ENCODE measurements at regions not wholly inside any gene's neighbourhood (a gene's known extent, or its start where the extent isn't known, plus 50 kb on each side); places are given as distances from the start of the nearest gene placed in this dataset.

DNA sequence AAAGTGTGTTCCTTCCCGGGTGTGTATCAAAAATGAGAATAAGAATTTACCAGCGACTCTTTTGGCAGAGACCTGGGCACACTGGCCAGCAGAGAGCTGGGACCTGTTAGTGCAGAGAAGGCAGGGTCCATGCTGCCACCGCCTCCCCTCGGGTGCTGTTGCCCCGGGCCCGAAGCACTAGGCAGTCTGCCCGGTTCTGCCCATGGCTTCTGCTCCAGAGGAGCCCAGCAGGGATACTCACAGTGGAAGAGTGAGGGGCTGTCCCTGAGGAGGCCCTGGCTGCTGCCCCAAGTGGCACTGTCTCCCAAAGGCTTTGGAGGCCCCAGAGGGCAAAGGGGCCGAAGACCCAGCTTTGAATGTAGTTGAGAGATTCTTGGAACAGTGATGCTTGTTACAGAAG is 80.5 kb downstream of the MIS18A start:
- in situ Hi-C loops (cut with HindIII; ENCODE audit: low pct_unique_long_range_greater_than_20kb, low sequenced_read_pairs) (no loop called here), intact Hi-C loops (cut with micrococcal nuclease; ENCODE audit: unreplicated experiment) (no loop called here)
- Histone ChIP-seq H3K4me1 (ENCODE audit: control insufficient read depth, insufficient read depth, low read length) (no peaks in the 10 kb centered on the region), H3K9me3 (ENCODE audit: control insufficient read depth, insufficient read depth, low read depth, low read length) (no peaks in the 10 kb centered on the region), H3K27me3 (ENCODE audit: control insufficient read depth, insufficient read depth, low read length) (no peaks in the 10 kb centered on the region), H3K4me3 (ENCODE audit: low read depth in 2 of 2, low read length in 2 of 2) (no peak overlapping the region), H3K36me3 (ENCODE audit: control insufficient read depth, insufficient read depth, low read length) (no peaks in the 10 kb centered on the region), H3K27ac (ENCODE audit: low read length) (no peak overlapping the region)
- no peak for ATAC-seq
- no peak for DNase-seq (ENCODE audit: low read depth, low spot score)
- no TSS peak for BruUV-seq (replicated peaks)
- TF ChIP-seq TCF7L2 (IDR thresholded peaks at IDR 0.05; ENCODE audit: low read depth, low read length) (no peak), POLR2AphosphoS5 (IDR thresholded peaks at IDR 0.05; ENCODE audit: low read depth, low read length) (no peak), SIN3A (IDR thresholded peaks at IDR 0.05; ENCODE audit: borderline replicate concordance, insufficient read depth, low read depth, low read length) (no peak)
- TF ChIP-seq, protein P1, sequence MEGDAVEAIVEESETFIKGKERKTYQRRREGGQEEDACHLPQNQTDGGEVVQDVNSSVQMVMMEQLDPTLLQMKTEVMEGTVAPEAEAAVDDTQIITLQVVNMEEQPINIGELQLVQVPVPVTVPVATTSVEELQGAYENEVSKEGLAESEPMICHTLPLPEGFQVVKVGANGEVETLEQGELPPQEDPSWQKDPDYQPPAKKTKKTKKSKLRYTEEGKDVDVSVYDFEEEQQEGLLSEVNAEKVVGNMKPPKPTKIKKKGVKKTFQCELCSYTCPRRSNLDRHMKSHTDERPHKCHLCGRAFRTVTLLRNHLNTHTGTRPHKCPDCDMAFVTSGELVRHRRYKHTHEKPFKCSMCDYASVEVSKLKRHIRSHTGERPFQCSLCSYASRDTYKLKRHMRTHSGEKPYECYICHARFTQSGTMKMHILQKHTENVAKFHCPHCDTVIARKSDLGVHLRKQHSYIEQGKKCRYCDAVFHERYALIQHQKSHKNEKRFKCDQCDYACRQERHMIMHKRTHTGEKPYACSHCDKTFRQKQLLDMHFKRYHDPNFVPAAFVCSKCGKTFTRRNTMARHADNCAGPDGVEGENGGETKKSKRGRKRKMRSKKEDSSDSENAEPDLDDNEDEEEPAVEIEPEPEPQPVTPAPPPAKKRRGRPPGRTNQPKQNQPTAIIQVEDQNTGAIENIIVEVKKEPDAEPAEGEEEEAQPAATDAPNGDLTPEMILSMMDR (IDR thresholded peaks at IDR 0.05) = no peak
- TF ChIP-seq, protein P2, sequence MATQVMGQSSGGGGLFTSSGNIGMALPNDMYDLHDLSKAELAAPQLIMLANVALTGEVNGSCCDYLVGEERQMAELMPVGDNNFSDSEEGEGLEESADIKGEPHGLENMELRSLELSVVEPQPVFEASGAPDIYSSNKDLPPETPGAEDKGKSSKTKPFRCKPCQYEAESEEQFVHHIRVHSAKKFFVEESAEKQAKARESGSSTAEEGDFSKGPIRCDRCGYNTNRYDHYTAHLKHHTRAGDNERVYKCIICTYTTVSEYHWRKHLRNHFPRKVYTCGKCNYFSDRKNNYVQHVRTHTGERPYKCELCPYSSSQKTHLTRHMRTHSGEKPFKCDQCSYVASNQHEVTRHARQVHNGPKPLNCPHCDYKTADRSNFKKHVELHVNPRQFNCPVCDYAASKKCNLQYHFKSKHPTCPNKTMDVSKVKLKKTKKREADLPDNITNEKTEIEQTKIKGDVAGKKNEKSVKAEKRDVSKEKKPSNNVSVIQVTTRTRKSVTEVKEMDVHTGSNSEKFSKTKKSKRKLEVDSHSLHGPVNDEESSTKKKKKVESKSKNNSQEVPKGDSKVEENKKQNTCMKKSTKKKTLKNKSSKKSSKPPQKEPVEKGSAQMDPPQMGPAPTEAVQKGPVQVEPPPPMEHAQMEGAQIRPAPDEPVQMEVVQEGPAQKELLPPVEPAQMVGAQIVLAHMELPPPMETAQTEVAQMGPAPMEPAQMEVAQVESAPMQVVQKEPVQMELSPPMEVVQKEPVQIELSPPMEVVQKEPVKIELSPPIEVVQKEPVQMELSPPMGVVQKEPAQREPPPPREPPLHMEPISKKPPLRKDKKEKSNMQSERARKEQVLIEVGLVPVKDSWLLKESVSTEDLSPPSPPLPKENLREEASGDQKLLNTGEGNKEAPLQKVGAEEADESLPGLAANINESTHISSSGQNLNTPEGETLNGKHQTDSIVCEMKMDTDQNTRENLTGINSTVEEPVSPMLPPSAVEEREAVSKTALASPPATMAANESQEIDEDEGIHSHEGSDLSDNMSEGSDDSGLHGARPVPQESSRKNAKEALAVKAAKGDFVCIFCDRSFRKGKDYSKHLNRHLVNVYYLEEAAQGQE (IDR thresholded peaks at IDR 0.05; ENCODE audit: insufficient read depth in 1 of 2, low read depth in 2 of 2, low read length in 1 of 2) = no peak
- ChIA-PET POLR2A (no interaction called here), CTCF (no interaction called here)

DNA sequence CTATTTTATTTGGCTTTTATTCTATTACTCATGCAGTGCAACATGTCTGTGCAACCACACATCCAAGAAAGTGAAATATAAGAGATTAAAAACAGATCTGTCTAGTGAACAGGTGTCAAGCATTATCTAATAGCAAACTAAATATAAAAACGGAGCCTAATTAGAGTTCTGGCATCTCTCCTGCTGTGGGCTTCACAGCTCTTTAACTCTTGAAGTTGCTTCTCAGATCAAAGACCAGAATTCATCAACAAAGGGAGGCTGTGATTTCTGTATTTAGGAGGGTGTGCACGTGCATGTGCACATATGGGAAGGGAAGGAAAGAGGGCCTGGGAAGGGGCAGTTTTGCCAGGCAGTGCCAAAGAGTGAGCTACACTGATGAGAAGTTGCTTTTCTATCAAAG is 81.0 kb downstream of the MIS18A start:
- CTCF ChIA-PET = no interaction called here
- H3K36me3 ChIP-seq (ENCODE audit: control insufficient read depth, insufficient read depth, low read length) = no peaks in the 10 kb centered on the region
- TF ChIP-seq SIN3A (IDR thresholded peaks at IDR 0.05; ENCODE audit: borderline replicate concordance, insufficient read depth, low read depth, low read length) = no peak
- TF ChIP-seq, protein P2 (IDR thresholded peaks at IDR 0.05; ENCODE audit: insufficient read depth in 1 of 2, low read depth in 2 of 2, low read length in 1 of 2) = no peak
- no peak overlapping the region for H3K4me3 ChIP-seq (ENCODE audit: low read depth in 2 of 2, low read length in 2 of 2)
- intact Hi-C loops (cut with micrococcal nuclease; ENCODE audit: unreplicated experiment) (no loop called here), in situ Hi-C loops (cut with HindIII; ENCODE audit: low pct_unique_long_range_greater_than_20kb, low sequenced_read_pairs) (no loop called here)
- no peaks in the 10 kb centered on the region for H3K27me3 ChIP-seq (ENCODE audit: control insufficient read depth, insufficient read depth, low read length)
- no peak for DNase-seq (ENCODE audit: low read depth, low spot score)
- POLR2A ChIA-PET = no interaction called here
- no peak for ATAC-seq
- no TSS peak for BruUV-seq (replicated peaks)
- no peaks in the 10 kb centered on the region for H3K9me3 ChIP-seq (ENCODE audit: control insufficient read depth, insufficient read depth, low read depth, low read length)
- H3K4me1 ChIP-seq (ENCODE audit: control insufficient read depth, insufficient read depth, low read length) = no peaks in the 10 kb centered on the region
- H3K27ac ChIP-seq (ENCODE audit: low read length) = no peak overlapping the region

Data from Panc1 (cell line).